Sigmoid colon (tissue), 4 donors: ENCODE measurements at regions not wholly inside any gene's neighbourhood (a gene's known extent, or its start where the extent isn't known, plus 50 kb on each side); places are given as distances from the start of the nearest gene placed in this dataset.

Source experiments
- EP300 ChIP-seq, 4 donors: sonication (generic); formaldehyde crosslinking; IDR thresholded peaks; one replicate each; pipeline ENCODE4 v1.6.1; 2017; ENCODE audit warnings: antibody characterized with exemption in 4 of 4
- POLR2A ChIP-seq, 2 donors: fragments of 450-650 bp; IDR thresholded peaks; one replicate each; pipeline ENCODE4 v1.6.1; 2016; ENCODE audit warnings: antibody characterized with exemption in 2 of 2, mild to moderate bottlenecking in 2 of 2, moderate library complexity in 2 of 2
- POLR2AphosphoS5 ChIP-seq, 4 donors: sonication (generic); formaldehyde crosslinking; IDR thresholded peaks; one replicate each; pipeline ENCODE4 v1.6.1; 2017; ENCODE audit warnings: antibody characterized with exemption in 4 of 4
- TF ChIP-seq, protein P1 (sequence below), 4 experiments: fragments of 450-650 bp in 3 of 4; fragments of 200-600 bp in 1 of 4; IDR thresholded peaks; one replicate each; pipeline ENCODE4 v1.5.1; 2016 to 2019; ENCODE audit warnings: antibody characterized with exemption in 4 of 4, mild to moderate bottlenecking in 3 of 4, moderate library complexity in 2 of 4

DNA sequence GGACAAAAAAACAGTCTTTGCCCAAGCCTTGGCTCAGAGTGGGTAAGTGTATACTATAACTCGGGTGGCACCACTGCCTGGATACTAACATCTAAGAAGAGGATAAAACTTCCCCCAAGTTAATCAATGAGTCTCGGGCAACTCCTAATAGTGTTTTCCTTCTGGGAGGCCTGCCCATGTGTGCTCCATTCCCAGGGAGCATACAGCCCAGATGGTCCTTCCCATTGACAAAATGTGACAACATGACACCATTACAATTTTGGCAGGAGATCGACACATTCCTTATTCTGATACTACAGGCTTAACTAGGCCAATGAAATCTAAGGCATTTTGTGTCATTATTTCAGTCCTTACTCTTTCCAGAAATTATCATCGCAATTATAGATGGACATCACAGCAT, 52.7 kb upstream of the CRIM1 start:
- TF ChIP-seq POLR2A (IDR thresholded peaks at IDR 0.05) (no peak), POLR2AphosphoS5 (IDR thresholded peaks at IDR 0.05) (no peak), EP300 (IDR thresholded peaks at IDR 0.05) (no peak)
- TF ChIP-seq, protein P1, sequence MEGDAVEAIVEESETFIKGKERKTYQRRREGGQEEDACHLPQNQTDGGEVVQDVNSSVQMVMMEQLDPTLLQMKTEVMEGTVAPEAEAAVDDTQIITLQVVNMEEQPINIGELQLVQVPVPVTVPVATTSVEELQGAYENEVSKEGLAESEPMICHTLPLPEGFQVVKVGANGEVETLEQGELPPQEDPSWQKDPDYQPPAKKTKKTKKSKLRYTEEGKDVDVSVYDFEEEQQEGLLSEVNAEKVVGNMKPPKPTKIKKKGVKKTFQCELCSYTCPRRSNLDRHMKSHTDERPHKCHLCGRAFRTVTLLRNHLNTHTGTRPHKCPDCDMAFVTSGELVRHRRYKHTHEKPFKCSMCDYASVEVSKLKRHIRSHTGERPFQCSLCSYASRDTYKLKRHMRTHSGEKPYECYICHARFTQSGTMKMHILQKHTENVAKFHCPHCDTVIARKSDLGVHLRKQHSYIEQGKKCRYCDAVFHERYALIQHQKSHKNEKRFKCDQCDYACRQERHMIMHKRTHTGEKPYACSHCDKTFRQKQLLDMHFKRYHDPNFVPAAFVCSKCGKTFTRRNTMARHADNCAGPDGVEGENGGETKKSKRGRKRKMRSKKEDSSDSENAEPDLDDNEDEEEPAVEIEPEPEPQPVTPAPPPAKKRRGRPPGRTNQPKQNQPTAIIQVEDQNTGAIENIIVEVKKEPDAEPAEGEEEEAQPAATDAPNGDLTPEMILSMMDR (IDR thresholded peaks at IDR 0.05), result no peak
